ENCODE measurements at regions not wholly inside any gene's neighbourhood (a gene's known extent, or its start where the extent isn't known, plus 50 kb on each side); places are given as distances from the start of the nearest gene placed in this dataset.

GRCh38 chr3:56876916-56877315, 75.2 kb upstream of the ARHGEF3 start:
- no peaks in the 10 kb centered on the region for H3K36me3 Mint-ChIP-seq
- H3K27ac Mint-ChIP-seq = no peak overlapping the region
- H3K4me1 Mint-ChIP-seq = peaks cover 20 to 27% of the 10 kb centered on the region in 2 donors
- Histone ChIP-seq H3K4me3 (ENCODE audit: low read length) (no peak overlapping the region), H3K27me3 (ENCODE audit: control insufficient read depth, insufficient read depth, low read length) (no peaks in the 10 kb centered on the region), H3K36me3 (ENCODE audit: control insufficient read depth, insufficient read depth, low read length) (no peaks in the 10 kb centered on the region), H3K9me3 (ENCODE audit: control insufficient read depth, insufficient read depth, low read length) (no peaks in the 10 kb centered on the region), H3K4me1 (ENCODE audit: control insufficient read depth, insufficient read depth, low read length) (peaks cover 5% of the 10 kb centered on the region), H3K27ac (ENCODE audit: low read length) (no peak overlapping the region)
- DNase-seq (no peak), ATAC-seq (no peak)
- no CpG with 5 or more reads among the region's 3 CpGs for WGBS (ENCODE audit: insufficient coverage)
- TF ChIP-seq, protein P1, sequence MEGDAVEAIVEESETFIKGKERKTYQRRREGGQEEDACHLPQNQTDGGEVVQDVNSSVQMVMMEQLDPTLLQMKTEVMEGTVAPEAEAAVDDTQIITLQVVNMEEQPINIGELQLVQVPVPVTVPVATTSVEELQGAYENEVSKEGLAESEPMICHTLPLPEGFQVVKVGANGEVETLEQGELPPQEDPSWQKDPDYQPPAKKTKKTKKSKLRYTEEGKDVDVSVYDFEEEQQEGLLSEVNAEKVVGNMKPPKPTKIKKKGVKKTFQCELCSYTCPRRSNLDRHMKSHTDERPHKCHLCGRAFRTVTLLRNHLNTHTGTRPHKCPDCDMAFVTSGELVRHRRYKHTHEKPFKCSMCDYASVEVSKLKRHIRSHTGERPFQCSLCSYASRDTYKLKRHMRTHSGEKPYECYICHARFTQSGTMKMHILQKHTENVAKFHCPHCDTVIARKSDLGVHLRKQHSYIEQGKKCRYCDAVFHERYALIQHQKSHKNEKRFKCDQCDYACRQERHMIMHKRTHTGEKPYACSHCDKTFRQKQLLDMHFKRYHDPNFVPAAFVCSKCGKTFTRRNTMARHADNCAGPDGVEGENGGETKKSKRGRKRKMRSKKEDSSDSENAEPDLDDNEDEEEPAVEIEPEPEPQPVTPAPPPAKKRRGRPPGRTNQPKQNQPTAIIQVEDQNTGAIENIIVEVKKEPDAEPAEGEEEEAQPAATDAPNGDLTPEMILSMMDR (IDR thresholded peaks at IDR 0.05) = no peak
- no peaks in the 10 kb centered on the region for H3K27me3 Mint-ChIP-seq (ENCODE audit: low read depth in 2 of 2)
- intact Hi-C loops (cut with micrococcal nuclease) = no loop called here
- no peak overlapping the region for H3K4me3 Mint-ChIP-seq
- no peaks in the 10 kb centered on the region for H3K9me3 Mint-ChIP-seq

- 83% methylated on average over 4 of the region's 4 CpGs for WGBS (ENCODE audit: insufficient coverage)
- intact Hi-C loops (cut with micrococcal nuclease) = no loop called here
- no peaks in the 10 kb centered on the region for H3K27me3 Mint-ChIP-seq (ENCODE audit: low read depth in 2 of 2)
- H3K4me3 Mint-ChIP-seq = no peak overlapping the region
- H3K4me1 ChIP-seq (ENCODE audit: control insufficient read depth, insufficient read depth, low read length) = peaks cover 5% of the 10 kb centered on the region
- ATAC-seq = no peak
- H3K9me3 ChIP-seq (ENCODE audit: control insufficient read depth, insufficient read depth, low read length) = no peaks in the 10 kb centered on the region
- H3K27me3 ChIP-seq (ENCODE audit: control insufficient read depth, insufficient read depth, low read length) = no peaks in the 10 kb centered on the region
- TF ChIP-seq, protein P1 (IDR thresholded peaks at IDR 0.05) = no peak
- no peak overlapping the region for H3K27ac Mint-ChIP-seq
- H3K4me1 Mint-ChIP-seq = peaks cover 20 to 37% of the 10 kb centered on the region in 2 donors
- no peaks in the 10 kb centered on the region for H3K9me3 Mint-ChIP-seq
- DNase-seq = no peak
- no peaks in the 10 kb centered on the region for H3K36me3 ChIP-seq (ENCODE audit: control insufficient read depth, insufficient read depth, low read length)
- H3K36me3 Mint-ChIP-seq = no peaks in the 10 kb centered on the region
- H3K4me3 ChIP-seq (ENCODE audit: low read length) = no peak overlapping the region
- H3K27ac ChIP-seq (ENCODE audit: low read length) = no peak overlapping the region
Measured at GRCh38 chr3:56874269-56874668, 72.5 kb upstream of the ARHGEF3 start.

DNA sequence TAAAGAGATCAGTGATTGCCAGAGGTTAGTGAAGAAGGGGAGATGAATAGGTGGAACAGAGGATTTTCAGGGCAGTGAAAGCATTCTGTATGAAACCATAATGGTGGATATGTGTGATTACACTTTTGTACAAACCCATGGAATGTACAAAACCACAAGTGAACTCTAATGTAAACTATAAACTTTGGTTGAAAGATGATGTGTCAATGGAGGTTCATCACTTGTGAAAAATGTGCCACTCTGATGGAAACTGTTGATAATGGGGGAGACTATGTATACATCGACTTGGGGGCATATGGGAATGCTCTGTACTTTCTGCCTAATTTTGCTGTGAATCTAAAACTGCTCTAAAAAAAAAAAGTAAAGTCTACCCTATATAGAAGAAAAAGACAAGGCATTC, 68.7 kb upstream of the ARHGEF3 start:
- Histone ChIP-seq H3K36me3 (ENCODE audit: control insufficient read depth, insufficient read depth, low read length) (no peaks in the 10 kb centered on the region), H3K4me1 (ENCODE audit: control insufficient read depth, insufficient read depth, low read length) (no peaks in the 10 kb centered on the region), H3K27ac (ENCODE audit: low read length) (no peak overlapping the region), H3K27me3 (ENCODE audit: control insufficient read depth, insufficient read depth, low read length) (no peaks in the 10 kb centered on the region), H3K4me3 (ENCODE audit: low read length) (no peak overlapping the region), H3K9me3 (ENCODE audit: control insufficient read depth, insufficient read depth, low read length) (no peaks in the 10 kb centered on the region)
- Mint-ChIP-seq H3K4me1 (peaks cover 18 to 19% of the 10 kb centered on the region in 2 donors), H3K27me3 (ENCODE audit: low read depth in 2 of 2) (no peaks in the 10 kb centered on the region), H3K36me3 (no peaks in the 10 kb centered on the region), H3K9me3 (no peaks in the 10 kb centered on the region), H3K4me3 (no peak overlapping the region), H3K27ac (no peak overlapping the region)
- peak in 2 of 3 donors; percentile 22 to 31 for ATAC-seq
- no CpG with 5 or more reads among the region's 1 CpG for WGBS (ENCODE audit: insufficient coverage)
- TF ChIP-seq, protein P1 (IDR thresholded peaks at IDR 0.05) = no peak
- intact Hi-C loops (cut with micrococcal nuclease) = no loop called here
- DNase-seq = no peak

DNA sequence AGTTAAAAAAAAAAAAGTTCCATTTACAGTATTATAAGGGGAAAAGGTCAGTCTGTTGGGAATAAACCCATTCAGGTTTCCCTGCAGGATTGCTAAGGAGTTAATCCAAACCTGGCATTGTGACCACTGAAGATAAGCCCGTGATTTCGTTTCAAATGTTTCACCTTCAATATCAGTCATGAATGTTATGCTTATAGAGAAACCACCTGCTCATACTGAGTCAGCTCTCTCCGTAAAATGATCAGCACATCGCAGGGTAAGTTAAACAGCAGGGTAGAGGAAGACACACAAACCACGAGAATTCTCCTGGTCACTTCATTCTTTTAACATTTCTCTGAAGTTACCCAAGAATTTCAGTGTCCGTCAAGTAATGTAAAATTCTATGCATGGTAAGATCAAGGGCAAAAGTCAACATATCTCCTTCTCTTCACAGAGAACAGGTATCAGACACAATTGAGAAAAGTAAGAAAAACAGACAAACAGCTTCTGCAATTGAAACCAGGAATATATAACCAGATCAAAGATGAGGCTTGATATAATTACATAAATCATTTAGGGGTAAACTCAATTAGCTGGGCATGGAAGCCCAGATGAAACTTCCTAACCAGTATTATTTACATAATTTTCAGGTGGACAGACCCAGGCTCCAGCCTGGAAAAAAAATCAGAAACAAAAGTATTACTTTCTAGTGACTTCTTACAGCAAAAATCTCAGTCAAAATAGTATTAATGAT, 67.6 kb upstream of the ARHGEF3 start:
- Mint-ChIP-seq H3K27me3 (ENCODE audit: low read depth in 2 of 2) (no peaks in the 10 kb centered on the region), H3K27ac (peak overlapping the region in 1 of 2 donors; percentile 80), H3K9me3 (peaks cover 0 to under 1% of the 10 kb centered on the region in 2 donors), H3K4me3 (no peak overlapping the region), H3K4me1 (peaks cover 20 to 21% of the 10 kb centered on the region in 2 donors), H3K36me3 (no peaks in the 10 kb centered on the region)
- DNase-seq (peak in 1 of 2 donors; percentile 20), ATAC-seq (no peak)
- TF ChIP-seq, protein P1 (IDR thresholded peaks at IDR 0.05) = no peak
- H3K27me3 ChIP-seq (ENCODE audit: control insufficient read depth, insufficient read depth, low read length) = no peaks in the 10 kb centered on the region
- H3K27ac ChIP-seq (ENCODE audit: low read length) = no peak overlapping the region
- no peak overlapping the region for H3K4me3 ChIP-seq (ENCODE audit: low read length)
- WGBS (ENCODE audit: insufficient coverage) = 37% methylated on average over 5 of the region's 6 CpGs
- H3K4me1 ChIP-seq (ENCODE audit: control insufficient read depth, insufficient read depth, low read length) = no peaks in the 10 kb centered on the region
- no peaks in the 10 kb centered on the region for H3K36me3 ChIP-seq (ENCODE audit: control insufficient read depth, insufficient read depth, low read length)
- H3K9me3 ChIP-seq (ENCODE audit: control insufficient read depth, insufficient read depth, low read length) = no peaks in the 10 kb centered on the region
- intact Hi-C loops (cut with micrococcal nuclease) = no loop called here

Data from natural killer cell (primary cell).